Osteocyte (in vitro differentiated cells): ENCODE measurements at regions not wholly inside any gene's neighbourhood (a gene's known extent, or its start where the extent isn't known, plus 50 kb on each side); places are given as distances from the start of the nearest gene placed in this dataset.

Experiments
- DNase-seq: peaks from one replicate; pipeline ENCODE4 v3.0.0; 2021; ENCODE audit warnings: mixed read lengths; ENCODE audit not compliant: unreplicated experiment; ENCODE audit errors: extremely low spot score
- H3K27ac Mint-ChIP-seq: one replicate; pipeline ENCODE4 v1.8.0; 2021; ENCODE audit warnings: mild to moderate bottlenecking, mixed read lengths; ENCODE audit not compliant: unreplicated experiment
- H3K27me3 Mint-ChIP-seq: one replicate; pipeline ENCODE4 v1.8.0; 2021; ENCODE audit warnings: mixed read lengths; ENCODE audit not compliant: unreplicated experiment
- H3K36me3 Mint-ChIP-seq: one replicate; pipeline ENCODE4 v1.8.0; 2021; ENCODE audit warnings: mixed read lengths; ENCODE audit not compliant: unreplicated experiment
- H3K4me1 Mint-ChIP-seq: one replicate; pipeline ENCODE4 v1.8.0; 2021; ENCODE audit warnings: mixed read lengths; ENCODE audit not compliant: unreplicated experiment
- H3K4me3 Mint-ChIP-seq: one replicate; pipeline ENCODE4 v1.8.0; 2021; ENCODE audit warnings: mild to moderate bottlenecking, moderate library complexity, mixed read lengths; ENCODE audit not compliant: unreplicated experiment
- H3K9me3 Mint-ChIP-seq: one replicate; pipeline ENCODE4 v1.8.0; 2021; ENCODE audit warnings: mixed read lengths; ENCODE audit not compliant: unreplicated experiment
- TF ChIP-seq, protein P1 (sequence below): fragments of 200-600 bp; sonication (generic); IDR thresholded peaks from 2 replicates; pipeline ENCODE4 v1.5.0; 2021; ENCODE audit warnings: antibody characterized with exemption, mild to moderate bottlenecking, moderate library complexity

DNA sequence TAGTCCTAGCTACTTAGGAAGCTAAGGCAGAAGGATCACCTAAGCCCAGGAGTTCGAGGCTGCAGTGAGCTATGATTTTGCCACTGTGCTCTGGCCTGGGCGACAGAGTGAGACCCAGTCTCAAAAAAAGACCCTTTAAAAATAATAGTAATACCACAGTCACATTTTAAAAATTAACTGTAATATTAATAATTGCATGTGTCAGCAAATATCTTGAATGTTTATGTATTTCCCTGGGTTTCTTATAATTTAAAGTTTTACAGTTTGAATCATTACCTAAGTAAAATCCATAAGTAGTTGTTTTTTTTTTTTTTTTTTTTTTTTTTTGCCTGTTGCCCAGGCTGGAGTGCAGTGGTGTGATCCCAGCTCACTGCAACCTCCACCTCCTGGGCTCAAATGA lies 69.2 kb downstream of the LYZL2 start:
- Mint-ChIP-seq H3K9me3 (no peaks in the 10 kb centered on the region), H3K4me3 (no peak overlapping the region), H3K27me3 (peaks cover 8% of the 10 kb centered on the region), H3K4me1 (no peaks in the 10 kb centered on the region), H3K27ac (no peak overlapping the region), H3K36me3 (no peaks in the 10 kb centered on the region)
- DNase-seq: no peak
- TF ChIP-seq, protein P1, sequence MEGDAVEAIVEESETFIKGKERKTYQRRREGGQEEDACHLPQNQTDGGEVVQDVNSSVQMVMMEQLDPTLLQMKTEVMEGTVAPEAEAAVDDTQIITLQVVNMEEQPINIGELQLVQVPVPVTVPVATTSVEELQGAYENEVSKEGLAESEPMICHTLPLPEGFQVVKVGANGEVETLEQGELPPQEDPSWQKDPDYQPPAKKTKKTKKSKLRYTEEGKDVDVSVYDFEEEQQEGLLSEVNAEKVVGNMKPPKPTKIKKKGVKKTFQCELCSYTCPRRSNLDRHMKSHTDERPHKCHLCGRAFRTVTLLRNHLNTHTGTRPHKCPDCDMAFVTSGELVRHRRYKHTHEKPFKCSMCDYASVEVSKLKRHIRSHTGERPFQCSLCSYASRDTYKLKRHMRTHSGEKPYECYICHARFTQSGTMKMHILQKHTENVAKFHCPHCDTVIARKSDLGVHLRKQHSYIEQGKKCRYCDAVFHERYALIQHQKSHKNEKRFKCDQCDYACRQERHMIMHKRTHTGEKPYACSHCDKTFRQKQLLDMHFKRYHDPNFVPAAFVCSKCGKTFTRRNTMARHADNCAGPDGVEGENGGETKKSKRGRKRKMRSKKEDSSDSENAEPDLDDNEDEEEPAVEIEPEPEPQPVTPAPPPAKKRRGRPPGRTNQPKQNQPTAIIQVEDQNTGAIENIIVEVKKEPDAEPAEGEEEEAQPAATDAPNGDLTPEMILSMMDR: no peak

DNA sequence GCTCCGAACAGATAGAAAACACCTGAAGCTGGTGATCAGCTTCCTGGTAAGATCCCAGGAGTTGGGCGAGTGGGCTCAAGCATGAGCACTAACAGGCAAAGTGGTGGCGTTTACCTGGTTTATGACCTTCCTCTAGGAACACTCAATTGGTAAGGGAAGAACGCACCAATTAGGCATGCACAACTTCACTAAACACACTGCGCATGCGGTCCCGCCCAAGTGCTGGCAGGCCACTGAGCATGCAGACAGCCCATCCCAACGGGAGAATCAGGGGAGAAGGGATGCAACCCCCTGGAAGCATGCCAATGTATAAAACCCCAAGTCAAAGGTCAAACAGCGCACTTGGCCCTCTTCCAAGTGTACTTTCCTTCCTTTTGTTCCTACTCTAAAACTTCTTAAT lies 70.4 kb downstream of the LYZL2 start:
- Mint-ChIP-seq H3K9me3 (no peaks in the 10 kb centered on the region), H3K27ac (no peak overlapping the region), H3K27me3 (peaks cover 8% of the 10 kb centered on the region), H3K36me3 (no peaks in the 10 kb centered on the region), H3K4me3 (no peak overlapping the region), H3K4me1 (peaks cover 4% of the 10 kb centered on the region)
- no peak for DNase-seq
- TF ChIP-seq, protein P1: no peak

DNA sequence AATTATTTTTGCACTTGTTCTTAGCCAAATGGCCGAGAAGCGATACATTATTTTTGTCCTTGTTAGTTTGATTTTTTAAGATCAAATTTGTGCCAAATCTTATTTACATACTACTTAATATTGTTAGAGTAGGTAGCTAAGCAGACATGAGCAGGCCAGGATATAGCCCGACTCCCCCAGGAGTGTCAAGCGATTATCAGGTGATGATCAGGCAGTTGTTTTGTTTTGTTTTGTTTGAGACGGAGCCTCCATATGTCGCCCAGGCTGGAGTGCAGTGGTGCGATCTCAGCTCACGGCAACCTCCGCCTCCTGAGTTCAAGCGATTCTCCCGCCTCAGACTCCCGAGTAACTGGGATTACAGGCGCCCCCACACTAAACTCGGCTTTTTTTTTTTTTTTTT lies 71.1 kb downstream of the LYZL2 start:
- H3K27me3 Mint-ChIP-seq: peaks cover 7% of the 10 kb centered on the region
- H3K27ac Mint-ChIP-seq: no peak overlapping the region
- peaks cover 11% of the 10 kb centered on the region for H3K4me1 Mint-ChIP-seq
- TF ChIP-seq, protein P1: no peak
- DNase-seq: no peak
- H3K4me3 Mint-ChIP-seq: no peak overlapping the region
- H3K9me3 Mint-ChIP-seq: no peaks in the 10 kb centered on the region
- no peaks in the 10 kb centered on the region for H3K36me3 Mint-ChIP-seq

DNA sequence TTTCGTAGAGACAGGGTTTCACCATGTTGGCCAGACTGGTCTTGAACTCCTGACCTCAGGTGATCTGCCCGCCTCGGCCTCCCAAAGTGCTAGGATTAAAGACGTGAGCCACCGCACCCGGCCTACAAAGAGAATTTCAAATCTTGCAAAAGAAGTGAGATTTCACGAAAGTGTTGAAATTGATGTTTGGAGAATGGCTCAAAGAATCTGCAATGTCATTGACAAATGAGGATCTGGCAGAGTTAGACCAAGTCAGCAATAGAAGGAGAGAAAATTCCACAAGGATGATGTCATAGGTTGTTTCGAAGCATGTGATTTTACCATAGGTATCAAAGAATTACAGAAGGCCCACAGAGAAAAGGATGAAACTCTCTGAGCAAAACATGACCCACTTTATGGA lies 71.7 kb downstream of the LYZL2 start:
- TF ChIP-seq, protein P1: no peak
- Mint-ChIP-seq H3K27ac (no peak overlapping the region), H3K36me3 (no peaks in the 10 kb centered on the region), H3K9me3 (no peaks in the 10 kb centered on the region), H3K4me3 (no peak overlapping the region), H3K27me3 (peaks cover 5% of the 10 kb centered on the region), H3K4me1 (peaks cover 15% of the 10 kb centered on the region)
- DNase-seq: no peak

DNA sequence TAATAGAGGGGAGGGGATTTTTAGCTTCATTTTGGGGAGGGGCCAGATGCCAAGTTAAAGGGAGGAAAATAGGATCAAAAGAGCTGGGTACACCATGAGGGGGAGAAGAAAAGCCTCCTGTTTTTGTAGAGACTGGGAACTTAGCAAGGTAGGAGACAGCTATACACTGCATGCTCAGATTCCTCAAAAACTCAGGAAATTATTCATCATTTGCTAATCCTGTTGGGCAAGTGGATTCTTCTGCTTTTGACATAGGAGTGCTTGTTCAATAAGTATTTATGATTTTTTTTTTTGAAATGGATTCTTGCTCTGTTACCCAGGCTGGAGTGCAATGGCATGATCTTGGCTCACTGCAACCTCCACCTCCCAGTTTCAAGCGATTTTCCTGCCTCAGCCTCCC lies 73.4 kb downstream of the LYZL2 start:
- Mint-ChIP-seq H3K27ac (no peak overlapping the region), H3K27me3 (peaks cover 3% of the 10 kb centered on the region)

More for the DNA sequence above, 73.4 kb downstream of the LYZL2 start:
- Mint-ChIP-seq H3K9me3 (no peaks in the 10 kb centered on the region), H3K36me3 (no peaks in the 10 kb centered on the region), H3K4me3 (no peak overlapping the region), H3K4me1 (peaks cover 17% of the 10 kb centered on the region)
- TF ChIP-seq, protein P1: no peak
- DNase-seq: no peak
